GM12878 (cell line): ENCODE measurements at regions not wholly inside any gene's neighbourhood (a gene's known extent, or its start where the extent isn't known, plus 50 kb on each side); places are given as distances from the start of the nearest gene placed in this dataset.
"Not testable (repeated sequence)": the region's sequence is repeated elsewhere in the genome, so short reads cannot be mapped to it uniquely, and the experiment has no call there.

Source experiments
- ATAC-seq: fragments of 200-7000 bp; cut with Tn5 transposase; 3 replicates; pipeline ENCODE4 v1.9.1; 2020; ENCODE audit warnings: mild to moderate bottlenecking, moderate library complexity
- BruUV-seq: library from RNA; stranded (reverse); fragments of 400-500 nt; replicated peaks from 2 replicates; lab custom pipeline; 2021; lab: Mats Ljungman, UMichigan
- CTCF ChIA-PET: fragments of 300-600 bp; sonication (Branson Sonifier 250); formaldehyde crosslinking; extraction: SDS; loops from one replicate; lab custom pipeline; 2021; ENCODE audit warnings: inconsistent platforms; lab: Yijun Ruan, JAX
- POLR2A ChIA-PET: fragments of 350-600 bp; formaldehyde crosslinking; extraction: SDS; loops from one replicate; lab custom pipeline; 2021; ENCODE audit warnings: inconsistent platforms; lab: Charles Lee
- RAD21 ChIA-PET: fragments of 300-600 bp; sonication (Branson Sonifier 250); formaldehyde crosslinking; loops from one replicate; lab custom pipeline; 2023; ENCODE audit warnings: antibody characterized with exemption; ENCODE audit not compliant: unreplicated experiment; lab: Charles Lee
- SMC1A ChIA-PET: fragments of 300-600 bp; sonication (Branson Sonifier 250); formaldehyde crosslinking; loops from one replicate; lab custom pipeline; 2023; ENCODE audit not compliant: unreplicated experiment, uncharacterized antibody; lab: Charles Lee
- DNase-seq: peaks from one replicate; pipeline ENCODE4 v3.0.0-alpha.2; 2011; ENCODE audit warnings: low read depth, low spot score
- FAIRE-seq: peaks from 3 replicates; lab custom pipeline; 2011; peaks lifted over from hg19 to GRCh38; lab: Jason Lieb, UNC
- H2AFZ ChIP-seq: 2 replicates; pipeline ENCODE4 v1.6.0; 2011; ENCODE audit warnings: low read depth, low read length, control low read depth; ENCODE audit not compliant: control insufficient read depth
- H3K27ac ChIP-seq: 2 replicates; pipeline ENCODE4 v1.5.1; 2011; ENCODE audit warnings: control low read depth; ENCODE audit not compliant: control insufficient read depth, insufficient read depth
- H3K27me3 ChIP-seq, 2 experiments: replicated peaks in 1 of 2; 2 replicates each; pipeline versions ENCODE4 v1.6.0 to v1.6.1; 2011; ENCODE audit warnings: low read length in 1 of 2; ENCODE audit not compliant: control insufficient read depth in 2 of 2, insufficient read depth in 2 of 2
- H3K36me3 ChIP-seq, 2 experiments: 2 replicates each; pipeline ENCODE4 v1.5.1; 2011; ENCODE audit warnings: low read length in 1 of 2; ENCODE audit not compliant: control insufficient read depth in 2 of 2, insufficient read depth in 2 of 2
- H3K4me1 ChIP-seq: 2 replicates; pipeline ENCODE4 v1.6.1; 2011; ENCODE audit warnings: mild to moderate bottlenecking, low read length, moderate library complexity, mixed read lengths; ENCODE audit not compliant: control insufficient read depth, insufficient read depth
- H3K4me2 ChIP-seq: 2 replicates; pipeline ENCODE4 v1.6.0; 2011; ENCODE audit warnings: control low read depth; ENCODE audit not compliant: control insufficient read depth, insufficient read depth
- H3K4me3 ChIP-seq: fragments of 200-600 bp; sonication (generic); 2 replicates; pipeline ENCODE4 v1.5.1; 2016
- H3K79me2 ChIP-seq: 2 replicates; pipeline ENCODE4 v1.6.0; 2011; ENCODE audit warnings: low read length; ENCODE audit not compliant: control insufficient read depth, insufficient read depth
- H3K9ac ChIP-seq: 2 replicates; pipeline ENCODE4 v1.8.0; 2011; ENCODE audit warnings: low read length, control low read depth, mixed read lengths; ENCODE audit not compliant: control insufficient read depth, insufficient read depth
- H3K9me3 ChIP-seq: replicated peaks from 3 replicates; pipeline ENCODE4 v1.5.1; 2011; ENCODE audit warnings: mild to moderate bottlenecking, low read length; ENCODE audit not compliant: control insufficient read depth, insufficient read depth
- H4K20me1 ChIP-seq: 2 replicates; pipeline ENCODE4 v1.6.0; 2011; ENCODE audit not compliant: control insufficient read depth, insufficient read depth
- CBX5 ChIP-seq: sonication (generic); IDR thresholded peaks from 2 replicates; pipeline ENCODE4 v1.6.1; 2016; ENCODE audit warnings: low read depth, moderate library complexity, mild to moderate bottlenecking, inconsistent platforms
- CHD4 ChIP-seq: fragments of 200-600 bp; sonication (generic); IDR thresholded peaks from 2 replicates; pipeline ENCODE4 v1.6.1; 2016; ENCODE audit warnings: mild to moderate bottlenecking
- EP300 ChIP-seq, 2 experiments: fragments of 150-350 bp in 1 of 2; IDR thresholded peaks; 2 replicates each; pipeline ENCODE4 v1.6.1; 2011 to 2012; ENCODE audit warnings: low read depth in 2 of 2, low read length in 2 of 2, borderline replicate concordance in 1 of 2, improper control_type of control experiment in 1 of 2, inconsistent platforms in 1 of 2; ENCODE audit not compliant: control insufficient read depth in 1 of 2
- FOXM1 ChIP-seq: IDR thresholded peaks from 2 replicates; pipeline ENCODE4 v1.6.1; 2012; ENCODE audit warnings: low read depth, mild to moderate bottlenecking, inconsistent platforms, low read length, moderate library complexity
- HCFC1 ChIP-seq: fragments of 150-350 bp; IDR thresholded peaks from 2 replicates; pipeline ENCODE4 v1.6.1; 2014; ENCODE audit warnings: low read length
- NFIC ChIP-seq: IDR thresholded peaks from 2 replicates; pipeline ENCODE4 v1.6.1; 2012; ENCODE audit warnings: low read depth, mild to moderate bottlenecking, inconsistent platforms, low read length, moderate library complexity
- PKNOX1 ChIP-seq: fragments of 450-650 bp; IDR thresholded peaks from 2 replicates; pipeline ENCODE4 v1.6.1; 2016; ENCODE audit warnings: mild to moderate bottlenecking
- RAD51 ChIP-seq: fragments of 450-650 bp; IDR thresholded peaks from 2 replicates; pipeline ENCODE4 v1.6.1; 2016; ENCODE audit warnings: moderate library complexity, mild to moderate bottlenecking, inconsistent platforms
- RELA ChIP-seq: fragments of 450-650 bp; IDR thresholded peaks from 2 replicates; pipeline ENCODE4 v1.8.0; 2014; ENCODE audit warnings: borderline replicate concordance; ENCODE audit not compliant: partially characterized antibody
- SMARCA5 ChIP-seq: fragments of 450-650 bp; IDR thresholded peaks from 2 replicates; pipeline ENCODE4 v1.6.1; 2017; ENCODE audit warnings: mild to moderate bottlenecking
- STAT1 ChIP-seq: fragments of 450-650 bp; conservative IDR thresholded peaks from 2 replicates; pipeline ENCODE4 v1.6.1; 2014; ENCODE audit warnings: antibody characterized with exemption, mild to moderate bottlenecking
- YBX1 ChIP-seq: fragments of 450-650 bp; IDR thresholded peaks from 2 replicates; pipeline ENCODE4 v1.6.1; 2016; ENCODE audit warnings: antibody characterized with exemption
- WGBS: methylation state at CpG from one replicate; pipeline ENCODE4 v1.1.6; 2016; ENCODE audit warnings: low lambda C conversion rate; ENCODE audit not compliant: insufficient replicate concordance, insufficient coverage; ENCODE audit errors: missing lambda C conversion rate; 5-methylcytosine and 5-hydroxymethylcytosine counted together
- in situ Hi-C: fragments of 300-500 bp; cut with MboI; formaldehyde crosslinking; loops from 9 replicates; pipeline ENCODE4 v1.14.3; 2018; ENCODE audit warnings: mixed read lengths
- intact Hi-C: fragments of 100-400 bp; cut with micrococcal nuclease; formaldehyde crosslinking; loops from one replicate; pipeline ENCODE4 v1.14.2; 2022; ENCODE audit not compliant: unreplicated experiment

GRCh38 chr12:112627851-112628250 lies 163.7 kb upstream of the RPH3A start (continued):
- no peak for TF ChIP-seq STAT1
- no peak for TF ChIP-seq CBX5
- no peak for TF ChIP-seq RELA
- TF ChIP-seq RAD51 = no peak
- TF ChIP-seq CHD4 = no peak
- no peak for TF ChIP-seq SMARCA5
- no peak for TF ChIP-seq YBX1
- no peak for TF ChIP-seq EP300 (IDR thresholded peaks at IDR 0.05; ENCODE audit: borderline replicate concordance in 1 of 2, control insufficient read depth in 1 of 2, low read depth in 2 of 2, low read length in 2 of 2)
- no peak for TF ChIP-seq PKNOX1
- TF ChIP-seq HCFC1 = no peak
- TF ChIP-seq FOXM1 = no peak
- no peak for TF ChIP-seq NFIC
- TF ChIP-seq, all 136 proteins: peak for 0

- H3K79me2 ChIP-seq, H3K9me3 ChIP-seq, H3K4me3 ChIP-seq, H4K20me1 ChIP-seq, in situ Hi-C loops, H3K27me3 ChIP-seq, H2AFZ ChIP-seq, RAD21 ChIA-PET, H3K36me3 ChIP-seq, BruUV-seq, H3K4me1 ChIP-seq, CTCF ChIA-PET, H3K4me2 ChIP-seq, FAIRE-seq, intact Hi-C loops, ATAC-seq, H3K9ac ChIP-seq, SMC1A ChIA-PET, DNase-seq, H3K27ac ChIP-seq, POLR2A ChIA-PET: not testable (repeated sequence)
- 0% methylated on average over 2 of the region's 2 CpGs for WGBS
Measured at GRCh38 chr12:112631974-112632373, 159.6 kb upstream of the RPH3A start.
